ENCODE measurements at regions not wholly inside any gene's neighbourhood (a gene's known extent, or its start where the extent isn't known, plus 50 kb on each side); places are given as distances from the start of the nearest gene placed in this dataset.

GRCh38 chr9:29648601-29649000, 2075.3 kb upstream of the C9orf72 start:
- intact Hi-C loops (cut with micrococcal nuclease) = no loop called here
- no peaks in the 10 kb centered on the region; a peak in 1 of 4 replicates for H3K9me3 ChIP-seq (ENCODE audit: control insufficient read depth in 1 of 2, insufficient read depth in 1 of 2, low read depth in 1 of 2, low read length in 2 of 2)
- no peak overlapping the region for H2AFZ ChIP-seq (ENCODE audit: low read depth, low read length, poor library complexity, severe bottlenecking)
- no peaks in the 10 kb centered on the region for H3K79me2 ChIP-seq (ENCODE audit: insufficient read depth, low read length)
- H3K36me3 ChIP-seq (ENCODE audit: control insufficient read depth in 1 of 2, insufficient read depth in 2 of 2, low read length in 2 of 2) = no peaks in the 10 kb centered on the region
- TF ChIP-seq CTCF (IDR thresholded peaks at IDR 0.05 in 2 of 3, conservative IDR thresholded peaks at IDR 0.05 in 1 of 3; ENCODE audit: borderline replicate concordance in 1 of 3, insufficient read depth in 1 of 3, low read depth in 2 of 3, low read length in 2 of 3) = no peak
- TF ChIP-seq YY1 (IDR thresholded peaks at IDR 0.05; ENCODE audit: extremely low read depth, insufficient replicate concordance, low read depth, low read length) = no peak
- no peak for TF ChIP-seq FOSL1 (IDR thresholded peaks at IDR 0.05; ENCODE audit: low read depth)
- TF ChIP-seq SRF (IDR thresholded peaks at IDR 0.05; ENCODE audit: low read depth) = no peak
- TF ChIP-seq, protein P1, sequence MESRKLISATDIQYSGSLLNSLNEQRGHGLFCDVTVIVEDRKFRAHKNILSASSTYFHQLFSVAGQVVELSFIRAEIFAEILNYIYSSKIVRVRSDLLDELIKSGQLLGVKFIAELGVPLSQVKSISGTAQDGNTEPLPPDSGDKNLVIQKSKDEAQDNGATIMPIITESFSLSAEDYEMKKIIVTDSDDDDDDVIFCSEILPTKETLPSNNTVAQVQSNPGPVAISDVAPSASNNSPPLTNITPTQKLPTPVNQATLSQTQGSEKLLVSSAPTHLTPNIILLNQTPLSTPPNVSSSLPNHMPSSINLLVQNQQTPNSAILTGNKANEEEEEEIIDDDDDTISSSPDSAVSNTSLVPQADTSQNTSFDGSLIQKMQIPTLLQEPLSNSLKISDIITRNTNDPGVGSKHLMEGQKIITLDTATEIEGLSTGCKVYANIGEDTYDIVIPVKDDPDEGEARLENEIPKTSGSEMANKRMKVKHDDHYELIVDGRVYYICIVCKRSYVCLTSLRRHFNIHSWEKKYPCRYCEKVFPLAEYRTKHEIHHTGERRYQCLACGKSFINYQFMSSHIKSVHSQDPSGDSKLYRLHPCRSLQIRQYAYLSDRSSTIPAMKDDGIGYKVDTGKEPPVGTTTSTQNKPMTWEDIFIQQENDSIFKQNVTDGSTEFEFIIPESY (IDR thresholded peaks at IDR 0.05; ENCODE audit: extremely low read depth, insufficient replicate concordance, low read length) = no peak
- TF ChIP-seq ELF1 (IDR thresholded peaks at IDR 0.05; ENCODE audit: borderline replicate concordance, low read depth) = no peak
- no peak for TF ChIP-seq EGR1 (IDR thresholded peaks at IDR 0.05; ENCODE audit: low read depth)
- no peak for TF ChIP-seq CEBPB (IDR thresholded peaks at IDR 0.05; ENCODE audit: low read depth)
- TF ChIP-seq JUND (IDR thresholded peaks at IDR 0.05) = no peak
- TF ChIP-seq, protein P2, sequence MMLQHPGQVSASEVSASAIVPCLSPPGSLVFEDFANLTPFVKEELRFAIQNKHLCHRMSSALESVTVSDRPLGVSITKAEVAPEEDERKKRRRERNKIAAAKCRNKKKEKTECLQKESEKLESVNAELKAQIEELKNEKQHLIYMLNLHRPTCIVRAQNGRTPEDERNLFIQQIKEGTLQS (IDR thresholded peaks at IDR 0.05) = no peak
- no peak for TF ChIP-seq RAD21 (IDR thresholded peaks at IDR 0.05; ENCODE audit: low read depth)
- TF ChIP-seq CBX3 (IDR thresholded peaks at IDR 0.05; ENCODE audit: low read depth) = no peak
- TF ChIP-seq EZH2 (IDR thresholded peaks at IDR 0.05) = no peak
- no peak for TF ChIP-seq SIN3A (IDR thresholded peaks at IDR 0.05; ENCODE audit: low read depth)
- no peak for TF ChIP-seq ZNF274 (IDR thresholded peaks at IDR 0.05; ENCODE audit: low read depth, low read length)
- TF ChIP-seq EZH2phosphoT487 (IDR thresholded peaks at IDR 0.05; ENCODE audit: borderline replicate concordance) = no peak
- TF ChIP-seq POLR2A (IDR thresholded peaks at IDR 0.05; ENCODE audit: borderline replicate concordance, extremely low read depth, insufficient read depth, insufficient read length) = no peak
- TF ChIP-seq, protein P3, sequence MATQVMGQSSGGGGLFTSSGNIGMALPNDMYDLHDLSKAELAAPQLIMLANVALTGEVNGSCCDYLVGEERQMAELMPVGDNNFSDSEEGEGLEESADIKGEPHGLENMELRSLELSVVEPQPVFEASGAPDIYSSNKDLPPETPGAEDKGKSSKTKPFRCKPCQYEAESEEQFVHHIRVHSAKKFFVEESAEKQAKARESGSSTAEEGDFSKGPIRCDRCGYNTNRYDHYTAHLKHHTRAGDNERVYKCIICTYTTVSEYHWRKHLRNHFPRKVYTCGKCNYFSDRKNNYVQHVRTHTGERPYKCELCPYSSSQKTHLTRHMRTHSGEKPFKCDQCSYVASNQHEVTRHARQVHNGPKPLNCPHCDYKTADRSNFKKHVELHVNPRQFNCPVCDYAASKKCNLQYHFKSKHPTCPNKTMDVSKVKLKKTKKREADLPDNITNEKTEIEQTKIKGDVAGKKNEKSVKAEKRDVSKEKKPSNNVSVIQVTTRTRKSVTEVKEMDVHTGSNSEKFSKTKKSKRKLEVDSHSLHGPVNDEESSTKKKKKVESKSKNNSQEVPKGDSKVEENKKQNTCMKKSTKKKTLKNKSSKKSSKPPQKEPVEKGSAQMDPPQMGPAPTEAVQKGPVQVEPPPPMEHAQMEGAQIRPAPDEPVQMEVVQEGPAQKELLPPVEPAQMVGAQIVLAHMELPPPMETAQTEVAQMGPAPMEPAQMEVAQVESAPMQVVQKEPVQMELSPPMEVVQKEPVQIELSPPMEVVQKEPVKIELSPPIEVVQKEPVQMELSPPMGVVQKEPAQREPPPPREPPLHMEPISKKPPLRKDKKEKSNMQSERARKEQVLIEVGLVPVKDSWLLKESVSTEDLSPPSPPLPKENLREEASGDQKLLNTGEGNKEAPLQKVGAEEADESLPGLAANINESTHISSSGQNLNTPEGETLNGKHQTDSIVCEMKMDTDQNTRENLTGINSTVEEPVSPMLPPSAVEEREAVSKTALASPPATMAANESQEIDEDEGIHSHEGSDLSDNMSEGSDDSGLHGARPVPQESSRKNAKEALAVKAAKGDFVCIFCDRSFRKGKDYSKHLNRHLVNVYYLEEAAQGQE (IDR thresholded peaks at IDR 0.05; ENCODE audit: low read depth) = no peak
- no peak for TF ChIP-seq ZFX (IDR thresholded peaks at IDR 0.05)
- no peak overlapping the region for H3K27ac ChIP-seq (ENCODE audit: low read depth, low read length)
- BruUV-seq (replicated peaks) = no TSS peak
- no peaks in the 10 kb centered on the region for H3K9me2 ChIP-seq (ENCODE audit: insufficient read depth)
- no peak overlapping the region for H3K4me2 ChIP-seq (ENCODE audit: low read length)
- ChIA-PET RAD21 (ENCODE audit: low non-redundant PET in 1 of 2, low total read pairs in 2 of 2, uncharacterized antibody in 2 of 2, unreplicated experiment in 2 of 2) (no interaction called here), CTCF (no interaction called here), POLR2A (no interaction called here)
- H4K20me1 ChIP-seq (ENCODE audit: insufficient read depth) = no peaks in the 10 kb centered on the region
- DNase-seq (ENCODE audit: low read depth, low spot score) = no peak
- H3K4me3 ChIP-seq (replicated peaks in 1 of 2; ENCODE audit: low read depth in 1 of 2, low read length in 2 of 2) = no peak overlapping the region
- H3K9ac ChIP-seq (ENCODE audit: low read length) = no peak overlapping the region
- ATAC-seq = no peak
- H3K27me3 ChIP-seq (ENCODE audit: insufficient read depth, low read length) = no peaks in the 10 kb centered on the region
- H3K4me1 ChIP-seq (ENCODE audit: control insufficient read depth in 1 of 2, insufficient read depth in 2 of 2, low read length in 2 of 2) = no peaks in the 10 kb centered on the region
